GM21529 (cell line): ENCODE measurements at regions not wholly inside any gene's neighbourhood (a gene's known extent, or its start where the extent isn't known, plus 50 kb on each side); places are given as distances from the start of the nearest gene placed in this dataset.
"Not testable (repeated sequence)": the region's sequence is repeated elsewhere in the genome, so short reads cannot be mapped to it uniquely, and the experiment has no call there.

Experiments
- ATAC-seq: cut with Tn5 transposase; IDR thresholded peaks from one replicate; pipeline ENCODE4 v1.9.1; 2021; ENCODE audit not compliant: unreplicated experiment

GRCh38 chr10:124324856-124325632 lies 93.7 kb downstream of the OAT start:
- no peak for ATAC-seq

GRCh38 chr10:124324451-124324850 lies 94.3 kb downstream of the OAT start:
- no peak for ATAC-seq

- no peak for ATAC-seq
Measured at GRCh38 chr10:124323806-124324205, 94.9 kb downstream of the OAT start.

GRCh38 chr10:124323111-124323725 lies 95.5 kb downstream of the OAT start:
- ATAC-seq = no peak

- ATAC-seq = no peak
Measured at GRCh38 chr10:124322191-124322980, 96.3 kb downstream of the OAT start.

- no peak for ATAC-seq
Measured at GRCh38 chr10:124321433-124322089, 97.2 kb downstream of the OAT start.

GRCh38 chr10:124320778-124321432 lies 97.8 kb downstream of the OAT start:
- no peak for ATAC-seq

- no peak for ATAC-seq
Measured at GRCh38 chr10:124319926-124320391, 98.8 kb downstream of the OAT start.

GRCh38 chr10:124319520-124319919 lies 99.2 kb downstream of the OAT start:
- not testable (repeated sequence) for ATAC-seq

GRCh38 chr10:124318811-124319210 lies 99.9 kb downstream of the OAT start:
- no peak for ATAC-seq

- ATAC-seq = no peak
Measured at GRCh38 chr10:124318076-124318475, 100.6 kb downstream of the OAT start.

GRCh38 chr10:124316326-124316725 lies 102.4 kb downstream of the OAT start:
- ATAC-seq = no peak

GRCh38 chr10:124315591-124316270 lies 103.0 kb downstream of the OAT start:
- no peak for ATAC-seq

- no peak for ATAC-seq
Measured at GRCh38 chr10:124313374-124313773, 105.3 kb downstream of the OAT start.

- no peak for ATAC-seq
Measured at GRCh38 chr10:124308811-124309210, 109.9 kb downstream of the OAT start.

GRCh38 chr10:124308056-124308645 lies 110.6 kb downstream of the OAT start:
- ATAC-seq = no peak

GRCh38 chr10:124307591-124307990 lies 111.1 kb downstream of the OAT start:
- no peak for ATAC-seq

- ATAC-seq = no peak
Measured at GRCh38 chr10:124306922-124307371, 111.8 kb downstream of the OAT start.

- no peak for ATAC-seq
Measured at GRCh38 chr10:124306520-124306919, 112.2 kb downstream of the OAT start.

GRCh38 chr10:124305984-124306383 lies 112.7 kb downstream of the OAT start:
- no peak for ATAC-seq
